GM19351 (cell line): ENCODE measurements at regions not wholly inside any gene's neighbourhood (a gene's known extent, or its start where the extent isn't known, plus 50 kb on each side); places are given as distances from the start of the nearest gene placed in this dataset.
A peak's percentile ranks its signal among the peaks of the same experiment; 100 is the strongest.
"Not testable (repeated sequence)": the region's sequence is repeated elsewhere in the genome, so short reads cannot be mapped to it uniquely, and the experiment has no call there.

ENCODE experiments used
- ATAC-seq: cut with Tn5 transposase; IDR thresholded peaks from one replicate; pipeline ENCODE4 v1.9.1; 2021; ENCODE audit warnings: mild to moderate bottlenecking, moderate library complexity; ENCODE audit not compliant: unreplicated experiment

- ATAC-seq, result not testable (repeated sequence)
These were observed 65.9 kb upstream of the NBPF26 start for GRCh38 chr1:120657804-120658203.

- not testable (repeated sequence) for ATAC-seq
These were observed 65.1 kb upstream of the NBPF26 start for GRCh38 chr1:120658622-120659021.

GRCh38 chr1:120659133-120659532 lies 64.6 kb upstream of the NBPF26 start:
- ATAC-seq, result not testable (repeated sequence)

GRCh38 chr1:120664376-120665249 lies 59.1 kb upstream of the NBPF26 start:
- not testable (repeated sequence) for ATAC-seq

- peak; percentile 61 for ATAC-seq
These were observed 58.5 kb upstream of the NBPF26 start for GRCh38 chr1:120665250-120665577.

- ATAC-seq, result not testable (repeated sequence)
These were observed 55.6 kb upstream of the NBPF26 start for GRCh38 chr1:120668187-120668586.
